DMS114 treated with DMSO at 0.1 percent for 48 hours (cell line): ENCODE measurements at regions not wholly inside any gene's neighbourhood (a gene's known extent, or its start where the extent isn't known, plus 50 kb on each side); places are given as distances from the start of the nearest gene placed in this dataset.
"Not testable (repeated sequence)": the region's sequence is repeated elsewhere in the genome, so short reads cannot be mapped to it uniquely, and the experiment has no call there.

ENCODE experiments used
- DNase-seq: peaks from one replicate; lab custom pipeline; 2025; ENCODE audit not compliant: unreplicated experiment; lab: John Stamatoyannopoulos, UW

- DNase-seq: no peak
These were observed 502.2 kb upstream of the LMCD1 start for GRCh38 chr3:7999384-7999783.

- no peak for DNase-seq
These were observed 500.3 kb upstream of the LMCD1 start for GRCh38 chr3:8001307-8001706.

- DNase-seq: no peak
These were observed 499.9 kb upstream of the LMCD1 start for GRCh38 chr3:8001712-8002111.

- no peak for DNase-seq
These were observed 489.7 kb upstream of the LMCD1 start for GRCh38 chr3:8011902-8012301.

GRCh38 chr3:8020047-8020841 is 481.4 kb upstream of the LMCD1 start:
- DNase-seq: no peak

GRCh38 chr3:8027954-8028353 is 473.7 kb upstream of the LMCD1 start:
- no peak for DNase-seq

- no peak for DNase-seq
These were observed 451.3 kb upstream of the LMCD1 start for GRCh38 chr3:8050283-8050682.

GRCh38 chr3:8052659-8053058 is 449.0 kb upstream of the LMCD1 start:
- no peak for DNase-seq

- not testable (repeated sequence) for DNase-seq
These were observed 433.5 kb upstream of the LMCD1 start for GRCh38 chr3:8068135-8068534.

GRCh38 chr3:8069471-8069870 is 432.2 kb upstream of the LMCD1 start:
- no peak for DNase-seq

GRCh38 chr3:8070011-8070410 is 431.6 kb upstream of the LMCD1 start:
- no peak for DNase-seq

- not testable (repeated sequence) for DNase-seq
These were observed 426.9 kb upstream of the LMCD1 start for GRCh38 chr3:8074740-8075139.

GRCh38 chr3:8077126-8077525 is 424.5 kb upstream of the LMCD1 start:
- no peak for DNase-seq

GRCh38 chr3:8080464-8080863 is 421.2 kb upstream of the LMCD1 start:
- DNase-seq: no peak

GRCh38 chr3:8085498-8085897 is 416.1 kb upstream of the LMCD1 start:
- DNase-seq: no peak

- DNase-seq: no peak
These were observed 413.7 kb upstream of the LMCD1 start for GRCh38 chr3:8087951-8088350.

- no peak for DNase-seq
These were observed 407.2 kb upstream of the LMCD1 start for GRCh38 chr3:8094415-8094814.

GRCh38 chr3:8095724-8096123 is 405.9 kb upstream of the LMCD1 start:
- no peak for DNase-seq

GRCh38 chr3:8097690-8098089 is 403.9 kb upstream of the LMCD1 start:
- DNase-seq: no peak

GRCh38 chr3:8103954-8104353 is 397.7 kb upstream of the LMCD1 start:
- no peak for DNase-seq

GRCh38 chr3:8106921-8107320 is 394.7 kb upstream of the LMCD1 start:
- DNase-seq: no peak

GRCh38 chr3:8110966-8111798 is 390.4 kb upstream of the LMCD1 start:
- peak; percentile 34 for DNase-seq
